OCI-LY7 (cell line): ENCODE measurements at regions not wholly inside any gene's neighbourhood (a gene's known extent, or its start where the extent isn't known, plus 50 kb on each side); places are given as distances from the start of the nearest gene placed in this dataset.

Experiments used
- BruUV-seq: library from RNA; stranded (reverse); fragments of 400-500 nt; replicated peaks from 2 replicates; lab custom pipeline; 2021; lab: Mats Ljungman, UMichigan
- CTCF ChIA-PET: fragments of 300-600 bp; sonication (Branson Sonifier 250); formaldehyde crosslinking; loops from one replicate; lab custom pipeline; 2022; ENCODE audit warnings: antibody characterized with exemption; ENCODE audit not compliant: unreplicated experiment; lab: Charles Lee
- POLR2A ChIA-PET: fragments of 300-600 bp; sonication (Branson Sonifier 250); formaldehyde crosslinking; loops from one replicate; lab custom pipeline; 2022; ENCODE audit warnings: antibody characterized with exemption; lab: Charles Lee
- DNase-seq: peaks from one replicate; pipeline ENCODE4 v3.0.0-alpha.2; 2015; ENCODE audit warnings: low spot score
- H2AFZ ChIP-seq: fragments of 200-600 bp; sonication (generic), shearing (Covaris generic); 2 replicates; pipeline ENCODE4 v1.6.1; 2014; ENCODE audit warnings: mild to moderate bottlenecking, antibody characterized with exemption, low read length, moderate library complexity
- H3K27ac ChIP-seq: fragments of 200-600 bp; sonication (generic); 2 replicates; pipeline ENCODE4 v1.5.1; 2014; ENCODE audit warnings: mixed run types, low read depth, mild to moderate bottlenecking, moderate library complexity, low read length, inconsistent platforms; ENCODE audit not compliant: poor library complexity, severe bottlenecking
- H3K36me3 ChIP-seq: fragments of 200-600 bp; sonication (generic); 2 replicates; pipeline ENCODE4 v1.6.1; 2014; ENCODE audit warnings: mild to moderate bottlenecking, antibody characterized with exemption, low read length, moderate library complexity, mixed read lengths; ENCODE audit not compliant: insufficient read depth
- H3K4me1 ChIP-seq: fragments of 200-600 bp; sonication (generic); 2 replicates; pipeline ENCODE4 v1.5.1; 2014; ENCODE audit warnings: mild to moderate bottlenecking, low read length; ENCODE audit not compliant: insufficient read depth, poor library complexity, severe bottlenecking
- H3K4me2 ChIP-seq: fragments of 200-600 bp; sonication (generic); 2 replicates; pipeline ENCODE4 v1.6.1; 2014; ENCODE audit warnings: mild to moderate bottlenecking, low read length
- H3K4me3 ChIP-seq: fragments of 200-600 bp; sonication (generic); 2 replicates; pipeline ENCODE4 v1.5.1; 2014; ENCODE audit warnings: mild to moderate bottlenecking, low read depth, low read length; ENCODE audit not compliant: poor library complexity, severe bottlenecking
- H3K79me2 ChIP-seq: fragments of 200-600 bp; sonication (generic); 2 replicates; pipeline ENCODE4 v1.6.1; 2016; ENCODE audit warnings: low read depth, mild to moderate bottlenecking, low read length, moderate library complexity, mixed read lengths; ENCODE audit not compliant: insufficient read depth
- H3K9me2 ChIP-seq: fragments of 200-600 bp; sonication (generic); 2 replicates; pipeline ENCODE4 v1.6.1; 2016; ENCODE audit warnings: mild to moderate bottlenecking, low read length, mixed read lengths; ENCODE audit not compliant: insufficient read depth
- H3K9me3 ChIP-seq: fragments of 200-600 bp; sonication (generic); 2 replicates; pipeline ENCODE4 v1.6.1; 2014; ENCODE audit warnings: mild to moderate bottlenecking, mixed run types, low read length, mixed read lengths
- H4K20me1 ChIP-seq: fragments of 200-600 bp; sonication (generic); 2 replicates; pipeline ENCODE4 v1.6.1; 2014; ENCODE audit warnings: mild to moderate bottlenecking, antibody characterized with exemption, low read length, moderate library complexity, mixed read lengths; ENCODE audit not compliant: insufficient read depth
- CTCF ChIP-seq: fragments of 200-600 bp; sonication (generic); conservative IDR thresholded peaks from 2 replicates; pipeline ENCODE4 v1.5.1; 2014; ENCODE audit warnings: mild to moderate bottlenecking, antibody characterized with exemption, low read length, moderate library complexity, mixed read lengths
- EZH2phosphoT487 ChIP-seq: fragments of 200-600 bp; sonication (generic); IDR thresholded peaks from 2 replicates; pipeline ENCODE4 v1.6.1; 2018; ENCODE audit warnings: low read depth, borderline replicate concordance, mild to moderate bottlenecking, mixed run types, antibody characterized with exemption, low read length, moderate library complexity, mixed read lengths
- intact Hi-C: fragments of 100-400 bp; cut with micrococcal nuclease; formaldehyde crosslinking; loops from one replicate; pipeline ENCODE4 v1.10.0; 2022; ENCODE audit not compliant: unreplicated experiment

GRCh38 chr2:54053830-54054229 is 61.6 kb upstream of the ACYP2 start:
- Histone ChIP-seq H4K20me1 (no peaks in the 10 kb centered on the region), H3K4me3 (no peak overlapping the region), H3K9me3 (peaks cover 47% of the 10 kb centered on the region; the same call in 1 of the 2 replicates), H3K9me2 (no peaks in the 10 kb centered on the region), H3K79me2 (no peaks in the 10 kb centered on the region), H3K4me1 (peaks cover 20% of the 10 kb centered on the region), H2AFZ (peak overlapping the region; percentile 14; the same call in 1 of the 2 replicates), H3K36me3 (peaks cover 11% of the 10 kb centered on the region; the same call in 1 of the 2 replicates), H3K4me2 (peak overlapping the region; percentile 1; the same call in 1 of the 2 replicates), H3K27ac (peak overlapping the region; percentile 36)
- DNase-seq: peak; percentile 33
- no TSS peak for BruUV-seq
- ChIA-PET CTCF (interaction anchor here (0.7 kb wide), 1 partner anchor 278 kb away, joined by 3 read pairs; no protein-coding TSS in a partner anchor), POLR2A (interaction anchor here (0.9 to 3.1 kb wide), 5 partner anchors 16 to 53 kb away, joined by 3 to 13 read pairs (median 3); no protein-coding TSS in a partner anchor)
- TF ChIP-seq CTCF (no peak), EZH2phosphoT487 (no peak)
- intact Hi-C loops: no loop called here

GRCh38 chr2:54052825-54053718 is 62.3 kb upstream of the ACYP2 start:
- TF ChIP-seq CTCF (peak; percentile 65), EZH2phosphoT487 (no peak)
- H3K79me2 ChIP-seq: no peaks in the 10 kb centered on the region
- peak; percentile 33 for DNase-seq
- intact Hi-C loops: no loop called here
- H2AFZ ChIP-seq: no peak overlapping the region
- peaks cover 11% of the 10 kb centered on the region; the same call in 1 of the 2 replicates for H3K36me3 ChIP-seq
- H4K20me1 ChIP-seq: no peaks in the 10 kb centered on the region
- H3K9me2 ChIP-seq: no peaks in the 10 kb centered on the region
- CTCF ChIA-PET: no interaction called here
- POLR2A ChIA-PET: interaction anchor here (0.7 to 3.1 kb wide), 7 partner anchors 14 to 50 kb away, joined by 3 to 13 read pairs (median 5); no protein-coding TSS in a partner anchor
- H3K4me3 ChIP-seq: no peak overlapping the region
- H3K4me2 ChIP-seq: 0 out of 2 replicates have a peak overlapping the region, but pooled peaks have one; percentile 1
- H3K9me3 ChIP-seq: peaks cover 39% of the 10 kb centered on the region; the same call in 1 of the 2 replicates
- H3K4me1 ChIP-seq: peaks cover 20% of the 10 kb centered on the region
- peak overlapping the region; percentile 36 for H3K27ac ChIP-seq
- BruUV-seq: no TSS peak
